K562 (cell line): ENCODE measurements at regions not wholly inside any gene's neighbourhood (a gene's known extent, or its start where the extent isn't known, plus 50 kb on each side); places are given as distances from the start of the nearest gene placed in this dataset.

ENCODE experiments used
- MCM3 ChIP-seq: fragments of 450-650 bp; IDR thresholded peaks from 2 replicates; pipeline ENCODE4 v1.6.1; 2016
- TF ChIP-seq, protein P1 (sequence below): sonication (generic); formaldehyde crosslinking; IDR thresholded peaks from 2 replicates; pipeline ENCODE4 v1.8.1; 2023; ENCODE audit warnings: mild to moderate bottlenecking, missing genetic modification reagents
- TF ChIP-seq, protein P2 (sequence below): fragments of 450-650 bp; IDR thresholded peaks from 2 replicates; pipeline ENCODE4 v1.6.1; 2016; ENCODE audit warnings: mild to moderate bottlenecking, moderate library complexity
- TF ChIP-seq, protein P3 (sequence below): fragments of 450-650 bp; formaldehyde crosslinking; IDR thresholded peaks from 2 replicates; pipeline ENCODE4 v1.4.0; 2020; ENCODE audit warnings: mild to moderate bottlenecking
- TF ChIP-seq, protein P4 (sequence below): fragments of 450-650 bp; formaldehyde crosslinking; conservative IDR thresholded peaks from 2 replicates; pipeline ENCODE4 v1.4.0; 2022; ENCODE audit warnings: mild to moderate bottlenecking, missing genetic modification characterization

DNA sequence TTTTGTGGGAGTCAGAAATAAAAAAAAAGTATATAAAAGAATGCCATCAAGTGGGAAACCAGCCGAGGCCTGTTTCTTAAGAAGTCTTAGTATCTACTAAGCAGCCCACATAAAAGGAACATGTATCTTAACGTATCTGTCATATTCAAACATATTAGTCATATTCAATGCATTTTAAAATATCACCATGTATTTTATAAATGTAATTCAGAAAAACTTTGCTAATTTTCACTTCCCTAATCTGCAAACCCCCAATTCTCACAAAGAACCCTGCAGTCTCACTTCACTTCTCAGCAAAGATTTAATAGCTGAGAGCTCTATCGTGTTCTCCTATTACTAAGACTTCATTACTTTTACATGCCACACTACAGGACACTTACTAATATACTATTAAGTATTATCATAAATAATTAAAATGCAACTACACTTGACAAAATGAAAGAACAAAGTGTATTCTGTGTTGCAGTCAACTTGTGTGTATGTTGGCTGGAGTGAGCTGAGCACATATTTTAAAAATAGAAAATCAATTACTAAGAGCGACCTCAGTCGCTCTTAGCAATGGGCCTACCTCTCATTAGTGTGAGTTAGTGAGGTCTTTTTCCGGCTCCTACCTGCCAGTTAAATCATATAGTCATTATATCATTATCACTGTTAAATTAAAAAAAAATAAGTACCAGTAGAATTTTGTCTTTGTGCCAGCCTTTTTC is 484.3 kb downstream of the LMO4 start (continued):
- TF ChIP-seq, protein P1, sequence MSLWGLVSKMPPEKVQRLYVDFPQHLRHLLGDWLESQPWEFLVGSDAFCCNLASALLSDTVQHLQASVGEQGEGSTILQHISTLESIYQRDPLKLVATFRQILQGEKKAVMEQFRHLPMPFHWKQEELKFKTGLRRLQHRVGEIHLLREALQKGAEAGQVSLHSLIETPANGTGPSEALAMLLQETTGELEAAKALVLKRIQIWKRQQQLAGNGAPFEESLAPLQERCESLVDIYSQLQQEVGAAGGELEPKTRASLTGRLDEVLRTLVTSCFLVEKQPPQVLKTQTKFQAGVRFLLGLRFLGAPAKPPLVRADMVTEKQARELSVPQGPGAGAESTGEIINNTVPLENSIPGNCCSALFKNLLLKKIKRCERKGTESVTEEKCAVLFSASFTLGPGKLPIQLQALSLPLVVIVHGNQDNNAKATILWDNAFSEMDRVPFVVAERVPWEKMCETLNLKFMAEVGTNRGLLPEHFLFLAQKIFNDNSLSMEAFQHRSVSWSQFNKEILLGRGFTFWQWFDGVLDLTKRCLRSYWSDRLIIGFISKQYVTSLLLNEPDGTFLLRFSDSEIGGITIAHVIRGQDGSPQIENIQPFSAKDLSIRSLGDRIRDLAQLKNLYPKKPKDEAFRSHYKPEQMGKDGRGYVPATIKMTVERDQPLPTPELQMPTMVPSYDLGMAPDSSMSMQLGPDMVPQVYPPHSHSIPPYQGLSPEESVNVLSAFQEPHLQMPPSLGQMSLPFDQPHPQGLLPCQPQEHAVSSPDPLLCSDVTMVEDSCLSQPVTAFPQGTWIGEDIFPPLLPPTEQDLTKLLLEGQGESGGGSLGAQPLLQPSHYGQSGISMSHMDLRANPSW (CRISPR knock-in tag): no peak
- TF ChIP-seq, protein P2, sequence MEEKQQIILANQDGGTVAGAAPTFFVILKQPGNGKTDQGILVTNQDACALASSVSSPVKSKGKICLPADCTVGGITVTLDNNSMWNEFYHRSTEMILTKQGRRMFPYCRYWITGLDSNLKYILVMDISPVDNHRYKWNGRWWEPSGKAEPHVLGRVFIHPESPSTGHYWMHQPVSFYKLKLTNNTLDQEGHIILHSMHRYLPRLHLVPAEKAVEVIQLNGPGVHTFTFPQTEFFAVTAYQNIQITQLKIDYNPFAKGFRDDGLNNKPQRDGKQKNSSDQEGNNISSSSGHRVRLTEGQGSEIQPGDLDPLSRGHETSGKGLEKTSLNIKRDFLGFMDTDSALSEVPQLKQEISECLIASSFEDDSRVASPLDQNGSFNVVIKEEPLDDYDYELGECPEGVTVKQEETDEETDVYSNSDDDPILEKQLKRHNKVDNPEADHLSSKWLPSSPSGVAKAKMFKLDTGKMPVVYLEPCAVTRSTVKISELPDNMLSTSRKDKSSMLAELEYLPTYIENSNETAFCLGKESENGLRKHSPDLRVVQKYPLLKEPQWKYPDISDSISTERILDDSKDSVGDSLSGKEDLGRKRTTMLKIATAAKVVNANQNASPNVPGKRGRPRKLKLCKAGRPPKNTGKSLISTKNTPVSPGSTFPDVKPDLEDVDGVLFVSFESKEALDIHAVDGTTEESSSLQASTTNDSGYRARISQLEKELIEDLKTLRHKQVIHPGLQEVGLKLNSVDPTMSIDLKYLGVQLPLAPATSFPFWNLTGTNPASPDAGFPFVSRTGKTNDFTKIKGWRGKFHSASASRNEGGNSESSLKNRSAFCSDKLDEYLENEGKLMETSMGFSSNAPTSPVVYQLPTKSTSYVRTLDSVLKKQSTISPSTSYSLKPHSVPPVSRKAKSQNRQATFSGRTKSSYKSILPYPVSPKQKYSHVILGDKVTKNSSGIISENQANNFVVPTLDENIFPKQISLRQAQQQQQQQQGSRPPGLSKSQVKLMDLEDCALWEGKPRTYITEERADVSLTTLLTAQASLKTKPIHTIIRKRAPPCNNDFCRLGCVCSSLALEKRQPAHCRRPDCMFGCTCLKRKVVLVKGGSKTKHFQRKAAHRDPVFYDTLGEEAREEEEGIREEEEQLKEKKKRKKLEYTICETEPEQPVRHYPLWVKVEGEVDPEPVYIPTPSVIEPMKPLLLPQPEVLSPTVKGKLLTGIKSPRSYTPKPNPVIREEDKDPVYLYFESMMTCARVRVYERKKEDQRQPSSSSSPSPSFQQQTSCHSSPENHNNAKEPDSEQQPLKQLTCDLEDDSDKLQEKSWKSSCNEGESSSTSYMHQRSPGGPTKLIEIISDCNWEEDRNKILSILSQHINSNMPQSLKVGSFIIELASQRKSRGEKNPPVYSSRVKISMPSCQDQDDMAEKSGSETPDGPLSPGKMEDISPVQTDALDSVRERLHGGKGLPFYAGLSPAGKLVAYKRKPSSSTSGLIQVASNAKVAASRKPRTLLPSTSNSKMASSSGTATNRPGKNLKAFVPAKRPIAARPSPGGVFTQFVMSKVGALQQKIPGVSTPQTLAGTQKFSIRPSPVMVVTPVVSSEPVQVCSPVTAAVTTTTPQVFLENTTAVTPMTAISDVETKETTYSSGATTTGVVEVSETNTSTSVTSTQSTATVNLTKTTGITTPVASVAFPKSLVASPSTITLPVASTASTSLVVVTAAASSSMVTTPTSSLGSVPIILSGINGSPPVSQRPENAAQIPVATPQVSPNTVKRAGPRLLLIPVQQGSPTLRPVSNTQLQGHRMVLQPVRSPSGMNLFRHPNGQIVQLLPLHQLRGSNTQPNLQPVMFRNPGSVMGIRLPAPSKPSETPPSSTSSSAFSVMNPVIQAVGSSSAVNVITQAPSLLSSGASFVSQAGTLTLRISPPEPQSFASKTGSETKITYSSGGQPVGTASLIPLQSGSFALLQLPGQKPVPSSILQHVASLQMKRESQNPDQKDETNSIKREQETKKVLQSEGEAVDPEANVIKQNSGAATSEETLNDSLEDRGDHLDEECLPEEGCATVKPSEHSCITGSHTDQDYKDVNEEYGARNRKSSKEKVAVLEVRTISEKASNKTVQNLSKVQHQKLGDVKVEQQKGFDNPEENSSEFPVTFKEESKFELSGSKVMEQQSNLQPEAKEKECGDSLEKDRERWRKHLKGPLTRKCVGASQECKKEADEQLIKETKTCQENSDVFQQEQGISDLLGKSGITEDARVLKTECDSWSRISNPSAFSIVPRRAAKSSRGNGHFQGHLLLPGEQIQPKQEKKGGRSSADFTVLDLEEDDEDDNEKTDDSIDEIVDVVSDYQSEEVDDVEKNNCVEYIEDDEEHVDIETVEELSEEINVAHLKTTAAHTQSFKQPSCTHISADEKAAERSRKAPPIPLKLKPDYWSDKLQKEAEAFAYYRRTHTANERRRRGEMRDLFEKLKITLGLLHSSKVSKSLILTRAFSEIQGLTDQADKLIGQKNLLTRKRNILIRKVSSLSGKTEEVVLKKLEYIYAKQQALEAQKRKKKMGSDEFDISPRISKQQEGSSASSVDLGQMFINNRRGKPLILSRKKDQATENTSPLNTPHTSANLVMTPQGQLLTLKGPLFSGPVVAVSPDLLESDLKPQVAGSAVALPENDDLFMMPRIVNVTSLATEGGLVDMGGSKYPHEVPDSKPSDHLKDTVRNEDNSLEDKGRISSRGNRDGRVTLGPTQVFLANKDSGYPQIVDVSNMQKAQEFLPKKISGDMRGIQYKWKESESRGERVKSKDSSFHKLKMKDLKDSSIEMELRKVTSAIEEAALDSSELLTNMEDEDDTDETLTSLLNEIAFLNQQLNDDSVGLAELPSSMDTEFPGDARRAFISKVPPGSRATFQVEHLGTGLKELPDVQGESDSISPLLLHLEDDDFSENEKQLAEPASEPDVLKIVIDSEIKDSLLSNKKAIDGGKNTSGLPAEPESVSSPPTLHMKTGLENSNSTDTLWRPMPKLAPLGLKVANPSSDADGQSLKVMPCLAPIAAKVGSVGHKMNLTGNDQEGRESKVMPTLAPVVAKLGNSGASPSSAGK: no peak
- TF ChIP-seq, protein P3, sequence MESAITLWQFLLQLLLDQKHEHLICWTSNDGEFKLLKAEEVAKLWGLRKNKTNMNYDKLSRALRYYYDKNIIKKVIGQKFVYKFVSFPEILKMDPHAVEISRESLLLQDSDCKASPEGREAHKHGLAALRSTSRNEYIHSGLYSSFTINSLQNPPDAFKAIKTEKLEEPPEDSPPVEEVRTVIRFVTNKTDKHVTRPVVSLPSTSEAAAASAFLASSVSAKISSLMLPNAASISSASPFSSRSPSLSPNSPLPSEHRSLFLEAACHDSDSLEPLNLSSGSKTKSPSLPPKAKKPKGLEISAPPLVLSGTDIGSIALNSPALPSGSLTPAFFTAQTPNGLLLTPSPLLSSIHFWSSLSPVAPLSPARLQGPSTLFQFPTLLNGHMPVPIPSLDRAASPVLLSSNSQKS (CRISPR knock-in tag): no peak
- TF ChIP-seq MCM3: no peak
- TF ChIP-seq, protein P4, sequence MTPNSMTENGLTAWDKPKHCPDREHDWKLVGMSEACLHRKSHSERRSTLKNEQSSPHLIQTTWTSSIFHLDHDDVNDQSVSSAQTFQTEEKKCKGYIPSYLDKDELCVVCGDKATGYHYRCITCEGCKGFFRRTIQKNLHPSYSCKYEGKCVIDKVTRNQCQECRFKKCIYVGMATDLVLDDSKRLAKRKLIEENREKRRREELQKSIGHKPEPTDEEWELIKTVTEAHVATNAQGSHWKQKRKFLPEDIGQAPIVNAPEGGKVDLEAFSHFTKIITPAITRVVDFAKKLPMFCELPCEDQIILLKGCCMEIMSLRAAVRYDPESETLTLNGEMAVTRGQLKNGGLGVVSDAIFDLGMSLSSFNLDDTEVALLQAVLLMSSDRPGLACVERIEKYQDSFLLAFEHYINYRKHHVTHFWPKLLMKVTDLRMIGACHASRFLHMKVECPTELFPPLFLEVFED: no peak
